Stimulated activated CD4-positive, alpha-beta T cell treated with anti-CD3 and anti-CD28 coated beads, TNF-alpha, amount 100 ng/mL, for 4 hours (primary cell): ENCODE measurements at regions not wholly inside any gene's neighbourhood (a gene's known extent, or its start where the extent isn't known, plus 50 kb on each side); places are given as distances from the start of the nearest gene placed in this dataset.
A peak's percentile ranks its signal among the peaks of the same experiment; 100 is the strongest.

Experiments used
- DNase-seq, 3 experiments: peaks; one replicate each; pipeline ENCODE4 v3.0.0-alpha.2; 2020; ENCODE audit warnings: low read depth in 3 of 3

- DNase-seq, result no peak
These were observed 91.5 kb upstream of the STK39 start for GRCh38 chr2:168338803-168339437.

GRCh38 chr2:168340931-168341330 lies 93.5 kb upstream of the STK39 start:
- no peak for DNase-seq

GRCh38 chr2:168343586-168343985 lies 96.2 kb upstream of the STK39 start:
- no peak for DNase-seq

- no peak for DNase-seq
These were observed 97.3 kb upstream of the STK39 start for GRCh38 chr2:168344706-168345105.

- DNase-seq, result no peak
These were observed 98.2 kb upstream of the STK39 start for GRCh38 chr2:168345601-168346000.

- peak; percentile 4 to 38 (median 31) for DNase-seq
These were observed 99.5 kb upstream of the STK39 start for GRCh38 chr2:168346725-168347477.

GRCh38 chr2:168348076-168348475 lies 100.7 kb upstream of the STK39 start:
- DNase-seq, result no peak

- DNase-seq, result no peak
These were observed 103.0 kb upstream of the STK39 start for GRCh38 chr2:168350380-168350779.

GRCh38 chr2:168353251-168353650 lies 102.8 kb upstream of the CERS6 start:
- DNase-seq, result no peak

GRCh38 chr2:168354499-168354898 lies 101.6 kb upstream of the CERS6 start:
- DNase-seq, result no peak

GRCh38 chr2:168355121-168355520 lies 101.0 kb upstream of the CERS6 start:
- no peak for DNase-seq

- DNase-seq, result no peak
These were observed 100.1 kb upstream of the CERS6 start for GRCh38 chr2:168355779-168356476.

- DNase-seq, result no peak
These were observed 99.6 kb upstream of the CERS6 start for GRCh38 chr2:168356477-168356835.

- no peak for DNase-seq
These were observed 98.1 kb upstream of the CERS6 start for GRCh38 chr2:168357797-168358472.

GRCh38 chr2:168359082-168359481 lies 97.0 kb upstream of the CERS6 start:
- no peak for DNase-seq

GRCh38 chr2:168363347-168364092 lies 92.6 kb upstream of the CERS6 start:
- no peak for DNase-seq

GRCh38 chr2:168365094-168365621 lies 90.9 kb upstream of the CERS6 start:
- no peak for DNase-seq

- DNase-seq, result no peak
These were observed 87.0 kb upstream of the CERS6 start for GRCh38 chr2:168369031-168369430.

- no peak for DNase-seq
These were observed 84.6 kb upstream of the CERS6 start for GRCh38 chr2:168371273-168372019.

GRCh38 chr2:168373468-168373867 lies 82.6 kb upstream of the CERS6 start:
- DNase-seq, result no peak
